Fibroblast of the aortic adventitia (primary cell): ENCODE measurements at regions not wholly inside any gene's neighbourhood (a gene's known extent, or its start where the extent isn't known, plus 50 kb on each side); places are given as distances from the start of the nearest gene placed in this dataset.
A peak's percentile ranks its signal among the peaks of the same experiment; 100 is the strongest.

Experiments
- DNase-seq: peaks from one replicate; pipeline ENCODE4 v3.0.0-alpha.2; 2010; ENCODE audit warnings: low read depth
- H3K4me3 ChIP-seq: 2 replicates; pipeline ENCODE4 v1.5.1; 2011; ENCODE audit warnings: low read depth, mild to moderate bottlenecking, control low read depth, low read length, moderate library complexity
- CTCF ChIP-seq: IDR thresholded peaks from 2 replicates; pipeline ENCODE4 v1.5.1; 2011; ENCODE audit warnings: mild to moderate bottlenecking, low read length, control low read depth, inconsistent platforms; ENCODE audit not compliant: insufficient read depth

- peak; percentile 77 for DNase-seq
- H3K4me3 ChIP-seq: no peak overlapping the region
- TF ChIP-seq CTCF: peak; percentile 87
Measured at GRCh38 chr1:209248649-209249279, 334.8 kb upstream of the CAMK1G start.

- DNase-seq: no peak
- no peak for TF ChIP-seq CTCF
- no peak overlapping the region for H3K4me3 ChIP-seq
Measured at GRCh38 chr1:209249280-209249670, 334.2 kb upstream of the CAMK1G start.

GRCh38 chr1:209249785-209250440 is 333.6 kb upstream of the CAMK1G start:
- no peak for TF ChIP-seq CTCF
- no peak for DNase-seq
- no peak overlapping the region for H3K4me3 ChIP-seq

GRCh38 chr1:209250861-209251636 is 332.5 kb upstream of the CAMK1G start:
- no peak for TF ChIP-seq CTCF
- no peak for DNase-seq
- no peak overlapping the region for H3K4me3 ChIP-seq

GRCh38 chr1:209256766-209257350 is 326.7 kb upstream of the CAMK1G start:
- TF ChIP-seq CTCF: no peak
- H3K4me3 ChIP-seq: no peak overlapping the region
- DNase-seq: no peak

- no peak overlapping the region for H3K4me3 ChIP-seq
- no peak for DNase-seq
- no peak for TF ChIP-seq CTCF
Measured at GRCh38 chr1:209257454-209257853, 326.1 kb upstream of the CAMK1G start.
